AG04450 (cell line): ENCODE measurements at regions not wholly inside any gene's neighbourhood (a gene's known extent, or its start where the extent isn't known, plus 50 kb on each side); places are given as distances from the start of the nearest gene placed in this dataset.

Experiments
- CTCF ChIA-PET: fragments of 300-600, 350-600 bp; formaldehyde crosslinking; extraction: SDS; loops from one replicate; lab custom pipeline; 2022; ENCODE audit warnings: antibody characterized with exemption, inconsistent platforms; lab: Charles Lee
- POLR2A ChIA-PET: fragments of 350-600 bp; formaldehyde crosslinking; extraction: SDS; loops from one replicate; lab custom pipeline; 2021; ENCODE audit warnings: antibody characterized with exemption, inconsistent platforms; lab: Yijun Ruan, JAX
- DNase-seq: peaks from one replicate; pipeline ENCODE4 v3.0.0-alpha.2; 2011; ENCODE audit warnings: low read depth, low spot score
- H3K27ac ChIP-seq: one replicate; pipeline ENCODE4 v1.5.1; 2012; ENCODE audit warnings: low read depth, low read length, control low read depth
- H3K27me3 ChIP-seq: one replicate; pipeline ENCODE4 v1.6.0; 2012; ENCODE audit warnings: low read length; ENCODE audit not compliant: control insufficient read depth, insufficient read depth
- H3K4me3 ChIP-seq: 2 replicates; pipeline ENCODE4 v1.5.1; 2011; ENCODE audit warnings: mild to moderate bottlenecking, low read depth, low read length, control low read depth
- H3K9me3 ChIP-seq: 2 replicates; pipeline ENCODE4 v1.5.1; 2012; ENCODE audit warnings: low read length; ENCODE audit not compliant: control insufficient read depth, insufficient read depth
- CTCF ChIP-seq: IDR thresholded peaks from 2 replicates; pipeline ENCODE4 v1.5.1; 2011; ENCODE audit warnings: low read depth, low read length, control low read depth, inconsistent platforms

- no peak overlapping the region for H3K27ac ChIP-seq
- DNase-seq = no peak
- ChIA-PET CTCF (interaction anchor here (0.9 to 1.2 kb wide), 3 partner anchors 15 to 315 kb away, joined by 3 read pairs; no protein-coding TSS in a partner anchor), POLR2A (interaction anchor here (1.1 kb wide), 1 partner anchor 11 kb away, joined by 5 read pairs; no protein-coding TSS in a partner anchor)
- H3K9me3 ChIP-seq = no peaks in the 10 kb centered on the region; the same call in 1 of the 2 replicates
- H3K4me3 ChIP-seq = no peak overlapping the region
- no peak for TF ChIP-seq CTCF
- H3K27me3 ChIP-seq = no peaks in the 10 kb centered on the region
Observed at GRCh38 chr10:7101451-7101850, 309.4 kb downstream of the SFMBT2 start.

- H3K4me3 ChIP-seq = no peak overlapping the region
- POLR2A ChIA-PET = no interaction called here
- CTCF ChIA-PET = interaction anchor here (1.5 kb wide), 1 partner anchor 14 kb away, joined by 3 read pairs; no protein-coding TSS in a partner anchor
- no peak for TF ChIP-seq CTCF
- DNase-seq = no peak
- H3K9me3 ChIP-seq = no peaks in the 10 kb centered on the region; the same call in 1 of the 2 replicates
- H3K27me3 ChIP-seq = no peaks in the 10 kb centered on the region
- no peak overlapping the region for H3K27ac ChIP-seq
Observed at GRCh38 chr10:7100032-7100702, 310.7 kb downstream of the SFMBT2 start.

GRCh38 chr10:7098160-7098762 is 312.6 kb downstream of the SFMBT2 start:
- Histone ChIP-seq H3K9me3 (no peaks in the 10 kb centered on the region; the same call in 1 of the 2 replicates), H3K27ac (no peak overlapping the region), H3K4me3 (no peak overlapping the region), H3K27me3 (no peaks in the 10 kb centered on the region)
- ChIA-PET POLR2A (no interaction called here), CTCF (no interaction called here)
- DNase-seq = no peak
- no peak for TF ChIP-seq CTCF

GRCh38 chr10:7094781-7095180 is 316.1 kb downstream of the SFMBT2 start:
- no peak overlapping the region for H3K27ac ChIP-seq
- H3K4me3 ChIP-seq = no peak overlapping the region
- CTCF ChIA-PET = no interaction called here
- no peak for DNase-seq
- no peaks in the 10 kb centered on the region for H3K27me3 ChIP-seq
- no peaks in the 10 kb centered on the region; the same call in 1 of the 2 replicates for H3K9me3 ChIP-seq
- POLR2A ChIA-PET = no interaction called here
- no peak for TF ChIP-seq CTCF

- Histone ChIP-seq H3K9me3 (no peaks in the 10 kb centered on the region; the same call in 1 of the 2 replicates), H3K27me3 (no peaks in the 10 kb centered on the region), H3K4me3 (no peak overlapping the region), H3K27ac (no peak overlapping the region)
- ChIA-PET POLR2A (no interaction called here), CTCF (interaction anchor here (0.7 kb wide), 1 partner anchor 426 kb away, joined by 3 read pairs; no protein-coding TSS in a partner anchor)
- no peak for DNase-seq
- TF ChIP-seq CTCF = no peak
Observed at GRCh38 chr10:7093368-7093767, 317.5 kb downstream of the SFMBT2 start.
